GM18861 (cell line): ENCODE measurements at regions not wholly inside any gene's neighbourhood (a gene's known extent, or its start where the extent isn't known, plus 50 kb on each side); places are given as distances from the start of the nearest gene placed in this dataset.
"Not testable (repeated sequence)": the region's sequence is repeated elsewhere in the genome, so short reads cannot be mapped to it uniquely, and the experiment has no call there.

ENCODE experiments used
- ATAC-seq: cut with Tn5 transposase; IDR thresholded peaks from one replicate; pipeline ENCODE4 v1.9.1; 2021; ENCODE audit not compliant: unreplicated experiment

DNA sequence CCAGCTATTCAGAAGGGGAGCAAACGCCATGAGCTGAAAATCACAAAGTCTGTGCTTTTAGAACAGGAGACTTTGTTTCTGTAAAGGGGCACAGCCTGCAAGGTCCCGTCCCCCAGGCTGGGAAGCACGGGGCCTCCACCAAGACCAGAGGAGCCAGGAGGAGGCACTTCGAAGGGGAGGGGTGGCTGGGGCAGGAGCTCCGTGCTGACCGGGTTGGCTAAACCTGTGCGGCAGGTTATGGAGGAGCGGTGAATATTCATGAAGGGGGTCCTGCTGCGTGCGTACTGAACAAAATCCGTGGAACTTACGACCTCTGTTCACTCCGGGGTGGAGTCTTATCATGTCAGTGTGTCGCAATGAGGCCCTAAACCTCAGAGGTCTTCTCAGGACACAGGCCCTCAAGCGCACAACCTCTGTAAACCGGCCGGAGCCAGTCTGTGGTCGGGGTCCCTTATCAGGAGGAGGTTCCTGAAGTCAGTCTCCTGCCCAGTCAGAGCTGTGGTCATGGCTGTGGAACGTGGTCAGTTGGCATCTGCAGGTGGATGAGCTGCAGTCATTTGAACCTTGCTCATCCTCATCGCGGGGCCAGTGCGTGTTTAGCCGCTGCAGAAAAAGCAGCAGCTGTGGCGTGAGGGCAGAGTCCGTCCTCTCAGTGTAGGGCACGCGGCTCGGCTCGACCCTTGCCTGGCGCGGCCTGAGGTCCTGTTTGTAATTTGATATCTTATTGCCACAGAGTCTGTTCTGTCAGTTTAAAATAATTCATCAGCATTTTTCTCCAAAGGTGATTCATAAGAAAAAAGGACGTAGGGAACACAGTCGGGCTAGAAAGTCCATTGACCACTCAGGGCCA, 5507.7 kb upstream of the TPTE start:
- not testable (repeated sequence) for ATAC-seq

DNA sequence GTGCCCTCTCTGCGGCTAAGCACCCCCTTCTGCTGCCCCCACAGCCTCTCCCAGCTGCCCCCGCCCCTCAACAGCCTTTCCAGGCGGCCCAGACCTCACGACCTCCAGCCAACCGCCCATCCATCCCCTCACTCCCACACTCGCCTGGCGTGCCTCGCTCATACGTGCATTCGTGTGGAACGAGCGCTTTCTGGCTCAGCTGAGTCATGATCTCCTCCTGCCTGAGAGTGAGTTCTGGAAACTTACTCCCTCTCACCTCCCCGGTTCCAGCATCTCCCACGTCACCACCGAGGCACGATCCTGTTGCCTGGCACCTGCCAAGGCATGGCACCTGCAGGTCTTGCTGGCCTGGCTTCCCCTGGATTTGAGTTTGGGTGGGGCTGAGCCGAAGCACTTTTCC, 5506.2 kb upstream of the TPTE start:
- not testable (repeated sequence) for ATAC-seq

DNA sequence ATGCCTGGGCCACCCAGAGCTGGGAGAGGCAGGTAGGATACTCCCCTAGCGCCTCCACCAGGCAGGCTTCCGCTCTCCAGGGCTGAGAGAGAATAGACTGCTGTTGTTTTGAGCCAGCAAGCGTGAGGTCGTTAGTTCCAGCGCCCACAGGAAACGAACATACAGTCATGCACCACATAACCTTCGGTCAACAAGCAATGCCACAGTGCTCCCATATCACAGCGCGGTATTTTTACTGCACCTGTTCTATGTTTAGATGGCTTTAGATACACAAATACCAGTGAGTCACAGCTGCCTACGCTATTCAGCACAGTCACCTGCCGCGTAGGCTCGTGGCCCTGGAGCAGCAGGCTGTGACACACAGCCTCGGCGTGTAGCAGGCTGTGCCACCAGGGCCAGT, 5502.3 kb upstream of the TPTE start:
- peak; percentile 52 for ATAC-seq

DNA sequence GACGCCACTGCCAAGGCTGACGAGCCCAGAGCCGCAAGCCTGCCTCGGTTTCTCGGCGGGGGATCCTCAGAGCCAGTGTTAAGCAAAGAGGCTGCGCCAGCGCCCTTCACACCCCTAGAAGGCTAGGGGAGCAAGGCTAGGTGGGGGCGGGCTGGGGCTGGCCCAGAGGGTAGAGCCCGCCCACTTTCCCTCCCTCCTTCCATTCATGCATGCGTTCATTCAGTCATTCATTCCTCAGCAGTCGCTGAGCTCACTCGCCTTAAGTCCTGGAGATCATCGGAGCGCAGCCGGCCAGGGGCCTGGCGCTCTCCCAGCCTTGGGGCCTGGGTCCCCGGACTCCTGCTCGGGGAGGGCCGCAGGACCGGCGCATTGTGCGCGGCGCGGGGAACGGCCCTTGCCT, 5499.6 kb upstream of the TPTE start:
- peak; percentile 26 for ATAC-seq

DNA sequence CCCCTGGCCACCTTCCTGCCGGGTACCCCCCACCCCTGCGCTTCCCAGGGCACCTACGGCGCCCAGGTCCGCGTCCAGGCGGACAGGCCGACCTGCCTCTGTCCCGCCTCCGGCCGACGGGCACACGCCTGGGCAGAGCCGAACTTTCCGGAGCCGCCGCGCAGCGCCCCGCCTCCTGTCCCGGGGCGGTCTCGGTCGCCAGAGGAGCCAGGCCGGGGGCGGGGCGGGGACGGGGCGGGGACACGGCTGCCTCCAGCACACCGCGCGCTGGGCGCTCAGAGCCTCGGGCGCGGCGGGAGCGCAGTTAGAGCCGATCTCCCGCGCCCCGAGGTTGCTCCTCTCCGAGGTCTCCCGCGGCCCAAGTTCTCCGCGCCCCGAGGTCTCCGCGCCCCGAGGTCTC, 5499.1 kb upstream of the TPTE start:
- ATAC-seq = peak; percentile 22

DNA sequence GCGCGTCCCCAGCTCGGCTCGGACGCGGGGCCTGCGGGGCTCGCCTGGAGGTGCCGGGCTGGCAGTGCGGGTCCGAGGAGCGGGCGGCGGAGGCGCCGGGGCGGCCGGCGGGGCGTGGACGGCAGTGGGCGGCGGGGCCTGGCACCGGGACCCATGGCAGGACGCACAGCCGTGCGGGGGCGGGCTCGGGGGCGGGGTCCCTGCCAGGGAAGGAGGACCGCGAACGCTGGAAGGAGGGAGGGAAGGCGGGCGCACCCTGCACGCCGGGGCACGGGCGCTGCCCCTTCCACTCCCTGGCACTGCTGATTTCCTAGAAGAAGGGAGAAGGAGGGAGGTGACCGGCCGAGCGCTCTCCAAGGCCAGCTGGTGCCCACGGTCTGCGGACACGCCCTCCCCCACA, 5498.6 kb upstream of the TPTE start:
- ATAC-seq = not testable (repeated sequence)

DNA sequence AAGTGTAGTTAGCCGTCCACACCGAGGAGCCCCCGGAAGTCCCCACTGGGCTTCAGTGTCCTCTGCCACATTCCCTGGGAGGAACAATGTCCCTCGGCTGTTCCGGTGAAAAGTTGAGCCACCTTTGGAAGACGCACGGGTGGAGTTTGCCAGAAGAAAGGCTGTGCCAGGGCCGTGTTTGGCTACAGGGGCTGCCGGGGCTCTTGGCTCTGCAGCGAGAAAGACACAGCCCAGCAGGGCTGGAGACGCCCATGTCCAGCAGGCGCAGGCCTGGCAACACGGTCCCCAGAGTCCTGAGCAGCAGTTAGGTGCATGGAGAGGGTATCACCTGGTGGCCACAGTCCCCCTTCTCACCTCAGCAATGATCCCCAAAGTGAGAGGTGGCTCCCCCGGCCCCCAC, 5486.2 kb upstream of the TPTE start:
- ATAC-seq = not testable (repeated sequence)

DNA sequence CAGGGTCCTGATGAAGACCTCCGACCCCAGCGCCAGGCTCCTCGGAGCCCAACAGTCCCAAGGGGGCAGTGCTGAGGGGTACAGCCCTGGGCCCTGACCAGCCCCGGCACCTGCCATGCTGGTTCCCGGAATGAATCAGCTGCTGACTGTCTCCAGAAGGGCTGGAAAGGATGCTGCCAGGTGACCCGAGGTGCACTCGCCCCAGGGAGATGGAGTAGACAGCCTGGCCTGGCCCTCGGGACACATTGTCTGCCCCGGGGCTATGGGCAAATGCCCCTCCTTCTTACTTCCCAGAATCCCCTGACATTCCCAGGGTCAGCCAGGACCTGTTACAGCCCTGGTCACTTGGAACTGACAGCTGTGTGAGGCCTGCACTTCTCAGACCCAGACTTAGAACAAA, 5485.8 kb upstream of the TPTE start:
- not testable (repeated sequence) for ATAC-seq

DNA sequence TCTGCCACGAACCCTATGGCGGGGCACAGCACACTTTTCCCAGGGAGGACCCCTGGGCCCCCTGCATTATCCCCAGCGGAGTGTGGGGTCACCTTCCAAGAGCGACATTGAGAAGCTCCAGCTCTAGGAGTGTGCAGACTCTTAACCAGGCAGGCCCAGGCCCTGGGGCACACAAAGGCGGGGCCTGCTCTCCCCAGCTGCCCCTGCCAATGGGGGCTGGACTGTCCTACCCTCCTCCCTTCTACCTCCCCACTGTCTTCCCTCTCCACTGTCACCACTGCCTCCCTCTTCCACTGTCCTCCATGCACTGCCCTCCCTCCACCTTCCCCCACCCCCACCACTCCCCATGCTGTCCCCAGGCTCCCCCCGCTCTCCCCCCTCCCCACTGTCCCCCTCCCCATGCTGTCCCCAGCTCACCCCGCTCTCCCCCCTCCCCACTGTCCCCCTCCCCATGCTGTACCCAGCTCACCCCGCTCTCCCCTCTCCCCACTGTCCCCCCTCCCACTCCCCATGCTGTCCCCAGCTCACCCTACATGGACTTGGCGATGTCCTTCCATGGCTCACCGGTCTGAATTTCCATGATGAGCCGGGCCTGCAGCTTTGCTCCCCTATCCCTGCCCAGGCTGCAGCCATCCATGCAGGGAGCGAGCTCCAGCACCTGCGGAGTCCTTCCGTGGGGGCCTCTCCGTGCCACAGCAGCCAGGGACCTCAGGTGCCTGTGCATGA, 5483.6 kb upstream of the TPTE start:
- not testable (repeated sequence) for ATAC-seq

DNA sequence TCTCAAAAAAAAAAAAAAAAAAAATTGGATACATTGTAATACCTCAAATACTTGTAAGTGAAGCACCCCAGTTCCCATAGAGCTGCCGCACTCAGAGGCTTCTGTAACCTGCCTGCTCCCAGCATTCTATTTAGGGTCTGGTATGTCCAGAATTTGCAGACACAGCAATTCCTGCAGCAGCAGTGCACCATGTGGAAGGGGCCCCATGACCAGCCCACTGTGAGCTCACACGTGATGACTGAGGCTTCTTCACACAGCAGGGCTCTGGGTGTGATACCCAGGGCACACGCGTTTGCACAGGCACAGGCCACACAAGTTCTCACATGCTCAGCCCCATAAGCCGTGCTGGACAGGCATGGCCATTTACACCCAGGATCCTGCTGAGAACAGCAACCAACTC, 5481.5 kb upstream of the TPTE start:
- ATAC-seq = not testable (repeated sequence)

DNA sequence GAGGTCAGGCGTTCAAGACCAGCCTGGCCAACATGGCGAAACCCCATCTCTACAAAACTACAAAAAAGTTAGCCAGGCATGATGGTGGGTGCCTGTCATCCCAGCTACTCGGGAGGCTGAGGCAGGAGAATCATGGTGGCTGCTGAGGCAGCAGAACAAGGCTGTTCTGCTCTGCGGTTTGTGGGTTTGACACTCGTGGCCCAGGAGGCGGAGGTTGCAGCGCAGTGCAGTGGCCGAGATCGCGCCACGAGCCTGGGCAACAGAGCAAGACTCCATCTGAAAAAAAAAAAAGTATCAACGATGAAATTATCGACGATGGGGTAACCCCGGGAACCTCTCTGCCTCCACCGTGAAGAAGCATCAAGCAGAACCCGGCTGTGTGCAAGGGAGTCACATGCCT, 5478.8 kb upstream of the TPTE start:
- not testable (repeated sequence) for ATAC-seq

DNA sequence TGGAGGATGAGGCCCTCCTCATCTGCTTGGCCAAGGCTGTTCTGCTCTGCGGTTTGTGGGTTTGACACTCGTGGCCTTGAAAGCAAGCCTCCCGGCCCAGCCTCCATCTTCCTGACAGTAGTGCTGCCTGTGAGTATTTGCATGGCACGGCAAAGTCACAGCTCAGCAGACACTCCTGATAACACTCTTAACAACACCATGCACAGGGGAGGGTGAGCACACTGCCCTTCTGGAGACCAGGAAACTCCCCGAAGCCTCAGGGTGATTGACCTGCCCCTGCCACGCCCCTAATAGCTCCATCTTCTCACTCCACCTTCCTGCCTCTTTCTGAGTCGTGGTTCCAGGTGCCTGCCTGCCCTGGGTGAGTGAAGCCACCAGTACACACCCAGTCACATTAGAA, 5476.6 kb upstream of the TPTE start:
- not testable (repeated sequence) for ATAC-seq

DNA sequence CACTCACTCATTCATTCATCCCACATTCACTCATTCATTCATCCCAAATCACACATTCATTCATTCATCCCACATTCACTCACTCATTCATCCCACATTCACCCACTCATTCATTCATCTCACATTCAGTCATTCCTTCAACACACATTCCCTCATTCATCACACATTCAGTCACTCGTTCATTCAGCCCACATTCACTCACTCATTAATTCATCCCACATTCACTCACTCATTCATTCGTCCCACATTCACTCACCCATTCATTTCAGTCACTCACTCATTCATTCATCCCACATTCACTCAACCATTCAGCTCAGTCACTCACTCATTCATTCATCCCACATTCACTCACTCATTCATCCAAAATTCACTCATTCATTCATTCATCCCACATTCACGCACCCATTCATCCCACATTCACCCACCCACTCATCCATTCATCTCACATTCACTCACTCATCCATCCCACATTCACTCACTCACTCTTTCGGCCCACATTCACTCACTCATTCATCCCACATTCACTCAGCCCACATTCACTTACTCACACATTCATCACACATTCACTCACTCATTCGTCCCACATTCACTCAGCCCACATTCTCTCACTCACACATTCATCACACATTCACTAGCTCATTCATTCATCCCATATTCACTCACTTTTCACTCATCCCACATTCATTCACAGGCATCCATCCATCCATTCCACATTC, 5469.9 kb upstream of the TPTE start:
- ATAC-seq = not testable (repeated sequence)

DNA sequence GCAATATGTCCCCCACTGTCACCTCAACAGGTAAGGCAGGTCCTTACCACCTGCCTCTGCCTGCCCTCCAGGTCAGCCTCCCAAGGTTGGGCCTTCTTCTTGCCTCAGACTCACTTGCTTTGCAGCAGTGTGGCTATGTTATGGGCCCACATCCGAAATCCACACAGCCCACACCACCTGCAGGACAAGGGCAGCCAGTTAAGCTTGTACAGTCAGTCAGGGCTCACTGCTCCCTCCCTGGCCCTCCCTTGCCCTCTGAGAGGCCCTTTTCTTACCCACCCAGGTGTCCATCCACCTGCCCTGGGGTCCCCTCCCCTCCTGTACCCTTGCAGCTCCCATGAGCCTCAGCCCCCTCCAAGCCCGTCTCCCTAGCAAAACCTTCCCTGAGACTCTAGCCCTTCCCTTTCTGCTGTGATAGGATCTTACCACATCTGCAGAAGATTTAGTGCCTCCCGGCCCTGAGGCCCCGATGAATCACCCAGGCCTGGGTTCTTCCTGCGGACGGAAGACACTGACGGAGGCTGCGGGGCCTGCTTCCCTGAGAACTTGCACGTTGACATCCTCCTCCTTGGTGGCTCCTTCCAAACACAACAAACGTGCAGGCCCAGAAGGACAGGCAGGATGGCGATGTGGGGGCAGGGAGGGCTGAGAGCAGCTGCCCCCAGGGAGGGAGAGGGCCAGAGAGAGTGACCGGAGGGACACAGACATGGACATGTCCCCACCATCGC, 5466.2 kb upstream of the TPTE start:
- not testable (repeated sequence) for ATAC-seq

DNA sequence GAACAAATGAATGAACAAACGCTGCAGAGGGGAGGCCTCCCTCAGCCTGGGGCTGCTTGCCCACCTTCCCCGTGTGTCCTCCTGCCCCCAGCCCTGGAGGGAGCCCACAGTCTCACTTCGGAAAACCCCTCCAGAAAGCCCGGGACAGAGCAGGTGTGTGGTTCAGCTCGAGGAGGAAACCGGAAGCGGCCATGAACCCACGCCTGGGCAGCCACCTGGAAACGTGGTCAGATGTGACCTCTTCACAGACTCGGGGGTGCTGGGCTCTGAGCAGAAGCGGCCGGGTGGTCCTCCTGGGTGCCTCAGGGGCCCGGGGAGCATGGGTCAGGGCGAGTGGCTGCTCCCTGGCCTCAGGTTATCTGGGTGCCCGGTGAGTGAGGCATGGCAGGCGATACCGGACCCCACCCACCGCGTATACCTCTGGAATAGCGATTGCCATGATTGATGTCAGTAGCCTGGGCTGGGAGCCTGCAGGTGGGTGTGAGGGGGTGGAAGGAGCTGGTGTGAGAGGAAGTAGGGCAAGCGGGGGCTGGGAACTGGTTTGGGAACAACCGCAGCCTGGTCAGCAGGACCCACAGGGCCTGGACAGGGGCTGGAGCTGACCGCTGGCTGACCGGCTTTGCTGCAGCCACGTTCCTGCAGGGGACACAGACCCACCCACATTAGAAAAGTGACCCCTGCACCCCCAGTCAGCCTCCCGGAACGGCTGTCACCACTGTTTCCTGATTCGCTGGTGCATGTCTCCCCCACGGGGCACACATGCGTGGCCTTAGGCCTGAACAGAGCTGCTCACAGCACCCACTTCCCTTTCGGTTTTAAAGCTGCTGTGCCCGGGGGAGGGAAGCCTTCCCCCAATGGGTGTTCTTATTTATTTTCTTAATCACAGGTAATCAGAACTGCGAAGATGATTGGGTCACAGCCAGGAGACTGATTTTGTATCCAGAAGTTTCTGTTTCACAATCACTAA, 5465.1 kb upstream of the TPTE start:
- ATAC-seq = peak; percentile 61

DNA sequence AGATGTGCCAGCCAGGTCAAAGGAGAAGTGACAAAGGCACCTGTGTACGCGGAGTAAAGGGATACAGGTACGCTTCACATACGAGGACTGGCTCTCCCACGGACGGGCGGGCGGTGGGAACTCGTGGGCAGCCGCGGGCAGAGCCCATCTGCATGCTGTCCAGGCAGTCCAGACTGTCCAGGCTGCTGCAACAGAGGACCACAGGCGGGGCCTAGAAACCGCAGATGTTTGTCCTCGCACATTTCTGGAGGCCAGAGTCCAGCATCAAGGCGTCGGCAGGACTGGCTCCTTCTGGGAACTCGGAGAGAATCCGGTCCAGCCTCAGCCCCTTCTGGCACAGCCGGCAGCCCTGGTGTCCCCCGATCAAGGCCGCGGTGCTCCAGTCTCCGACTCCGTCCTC, 5464.3 kb upstream of the TPTE start:
- not testable (repeated sequence) for ATAC-seq

DNA sequence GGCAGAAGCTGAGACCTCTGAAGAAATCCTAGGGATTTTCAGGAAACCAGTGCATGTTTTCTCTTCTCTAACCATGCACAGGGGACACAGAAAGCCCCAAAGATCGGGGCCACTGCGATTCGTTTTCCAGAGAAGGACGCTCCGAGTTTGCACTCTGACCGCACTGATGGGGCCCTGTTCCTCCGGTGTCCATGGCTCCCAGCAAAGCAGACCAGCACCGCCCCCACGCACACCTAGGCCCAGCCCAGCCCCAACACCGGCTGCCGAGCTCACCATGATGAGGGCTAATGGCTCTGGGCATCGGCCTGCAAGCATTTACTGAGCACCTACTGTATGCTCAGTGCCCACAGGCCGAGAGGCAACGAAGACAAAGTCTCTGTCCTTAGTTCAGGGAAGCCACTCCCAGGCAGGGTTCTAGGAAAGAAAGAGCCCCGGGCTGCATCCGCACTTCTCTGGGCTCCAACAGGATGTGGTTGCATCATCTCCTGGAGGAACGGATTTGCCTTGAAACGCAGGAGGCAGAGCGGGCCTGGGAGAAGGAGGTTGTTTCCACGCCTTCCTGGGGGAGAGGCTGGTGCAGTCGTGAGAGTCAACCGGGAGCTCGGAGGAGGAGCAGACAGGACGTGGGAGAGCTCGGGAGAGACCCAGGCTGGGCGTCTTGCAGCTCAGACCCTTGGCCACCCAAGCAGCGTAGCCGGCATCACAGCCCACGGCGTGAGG, 5460.9 kb upstream of the TPTE start:
- not testable (repeated sequence) for ATAC-seq

DNA sequence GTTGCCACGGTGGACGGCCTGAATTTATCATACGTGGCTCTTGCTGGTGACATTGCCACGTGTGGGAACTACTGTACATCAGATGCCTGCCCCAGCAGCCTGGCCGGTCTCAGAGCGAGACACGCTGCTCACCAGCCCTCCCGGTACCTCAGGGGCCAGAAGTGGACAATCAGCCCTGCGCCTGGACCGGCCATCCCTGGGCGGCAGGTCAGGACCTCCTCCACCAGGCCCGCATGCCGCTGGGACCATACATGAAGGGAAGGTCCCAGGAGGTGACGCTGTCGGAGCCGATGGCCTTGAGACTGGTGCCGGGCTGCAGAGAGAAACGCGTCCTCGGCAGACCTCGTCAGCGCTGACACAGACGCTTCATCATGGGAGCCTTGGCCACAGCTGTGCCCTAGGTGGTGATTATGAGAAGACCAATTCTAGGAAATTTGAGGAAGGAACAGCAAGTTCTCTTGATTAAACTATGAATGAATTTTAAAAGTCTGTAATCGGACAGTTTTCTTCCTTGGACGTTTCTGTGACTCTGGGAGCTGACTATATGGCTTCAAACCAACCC, 5456.7 kb upstream of the TPTE start:
- not testable (repeated sequence) for ATAC-seq
